ENCODE measurements at regions not wholly inside any gene's neighbourhood (a gene's known extent, or its start where the extent isn't known, plus 50 kb on each side); places are given as distances from the start of the nearest gene placed in this dataset.
A peak's percentile ranks its signal among the peaks of the same experiment; 100 is the strongest.
"Not testable (repeated sequence)": the region's sequence is repeated elsewhere in the genome, so short reads cannot be mapped to it uniquely, and the experiment has no call there.

GRCh38 chr5:174794931-174795672 is 70.7 kb downstream of the MSX2 start:
- no TSS peak for BruUV-seq (replicated peaks)

GRCh38 chr5:174793684-174794328 is 69.4 kb downstream of the MSX2 start:
- ChIA-PET POLR2A (ENCODE audit: low non-redundant PET) (interaction anchor here (0.6 kb wide), 1 partner anchor 444 kb away, joined by 3 read pairs; no protein-coding TSS in a partner anchor), CTCF (interaction anchor here (0.6 to 2.1 kb wide), 3 partner anchors 43 to 374 kb away, joined by 3 to 18 read pairs (median 4); no protein-coding TSS in a partner anchor)
- intact Hi-C loops (cut with micrococcal nuclease; ENCODE audit: unreplicated experiment) = loop anchor here (1.0 to 10.0 kb wide), 3 partner anchors 219 to 467 kb away; no protein-coding TSS in a partner anchor
- no TSS peak for BruUV-seq (replicated peaks)
- DNase-seq (ENCODE audit: low spot score) = peak; percentile 73
- Histone ChIP-seq H3K27me3 (replicated peaks; ENCODE audit: insufficient read depth, low read depth, low read length, poor library complexity) (peaks cover 21% of the 10 kb centered on the region), H3K27ac (ENCODE audit: low read depth, low read length, poor library complexity, severe bottlenecking) (no peak overlapping the region), H3K4me1 (ENCODE audit: insufficient read depth, low read length, poor library complexity, severe bottlenecking) (no peaks in the 10 kb centered on the region), H3K4me3 (ENCODE audit: low read depth, low read length, poor library complexity, severe bottlenecking) (no peak overlapping the region), H3K9me3 (ENCODE audit: low read depth, low read length, poor library complexity, severe bottlenecking) (no peaks in the 10 kb centered on the region), H3K36me3 (ENCODE audit: insufficient read depth, low read length, poor library complexity, severe bottlenecking) (no peaks in the 10 kb centered on the region)
- peak; percentile 92 for TF ChIP-seq CTCF (conservative IDR thresholded peaks at IDR 0.05; ENCODE audit: low read depth, low read length)
- no peak for TF ChIP-seq EZH2 (IDR thresholded peaks at IDR 0.05; ENCODE audit: borderline replicate concordance, low read depth, low read length, poor library complexity, severe bottlenecking)

More at GRCh38 chr5:174794931-174795672, 70.7 kb downstream of the MSX2 start:
- no peak for TF ChIP-seq EZH2 (IDR thresholded peaks at IDR 0.05; ENCODE audit: borderline replicate concordance, low read depth, low read length, poor library complexity, severe bottlenecking)
- TF ChIP-seq CTCF (conservative IDR thresholded peaks at IDR 0.05; ENCODE audit: low read depth, low read length) = no peak
- Histone ChIP-seq H3K27me3 (replicated peaks; ENCODE audit: insufficient read depth, low read depth, low read length, poor library complexity) (peaks cover 21% of the 10 kb centered on the region), H3K36me3 (ENCODE audit: insufficient read depth, low read length, poor library complexity, severe bottlenecking) (no peaks in the 10 kb centered on the region), H3K9me3 (ENCODE audit: low read depth, low read length, poor library complexity, severe bottlenecking) (no peaks in the 10 kb centered on the region), H3K27ac (ENCODE audit: low read depth, low read length, poor library complexity, severe bottlenecking) (no peak overlapping the region), H3K4me3 (ENCODE audit: low read depth, low read length, poor library complexity, severe bottlenecking) (no peak overlapping the region), H3K4me1 (ENCODE audit: insufficient read depth, low read length, poor library complexity, severe bottlenecking) (no peaks in the 10 kb centered on the region)
- DNase-seq (ENCODE audit: low spot score) = no peak
- POLR2A ChIA-PET (ENCODE audit: low non-redundant PET) = no interaction called here
- intact Hi-C loops (cut with micrococcal nuclease; ENCODE audit: unreplicated experiment) = loop anchor here (5.0 to 10.0 kb wide), 2 partner anchors 220 to 468 kb away; no protein-coding TSS in a partner anchor
- CTCF ChIA-PET = no interaction called here

- POLR2A ChIA-PET (ENCODE audit: low non-redundant PET) = interaction anchor here (0.6 kb wide), 1 partner anchor 443 kb away, joined by 3 read pairs; no protein-coding TSS in a partner anchor
- no TSS peak for BruUV-seq (replicated peaks)
- Histone ChIP-seq H3K9me3 (ENCODE audit: low read depth, low read length, poor library complexity, severe bottlenecking) (no peaks in the 10 kb centered on the region), H3K27ac (ENCODE audit: low read depth, low read length, poor library complexity, severe bottlenecking) (no peak overlapping the region), H3K4me1 (ENCODE audit: insufficient read depth, low read length, poor library complexity, severe bottlenecking) (no peaks in the 10 kb centered on the region), H3K27me3 (replicated peaks; ENCODE audit: insufficient read depth, low read depth, low read length, poor library complexity) (peaks cover 13% of the 10 kb centered on the region), H3K36me3 (ENCODE audit: insufficient read depth, low read length, poor library complexity, severe bottlenecking) (no peaks in the 10 kb centered on the region), H3K4me3 (ENCODE audit: low read depth, low read length, poor library complexity, severe bottlenecking) (no peak overlapping the region)
- DNase-seq (ENCODE audit: low spot score) = no peak
- intact Hi-C loops (cut with micrococcal nuclease; ENCODE audit: unreplicated experiment) = loop anchor here (1.0 to 10.0 kb wide), 3 partner anchors 218 to 466 kb away; no protein-coding TSS in a partner anchor
- TF ChIP-seq CTCF (conservative IDR thresholded peaks at IDR 0.05; ENCODE audit: low read depth, low read length) (no peak), EZH2 (IDR thresholded peaks at IDR 0.05; ENCODE audit: borderline replicate concordance, low read depth, low read length, poor library complexity, severe bottlenecking) (no peak)
- CTCF ChIA-PET = interaction anchor here (0.6 to 2.1 kb wide), 3 partner anchors 42 to 373 kb away, joined by 3 to 18 read pairs (median 4); no protein-coding TSS in a partner anchor
Observed at GRCh38 chr5:174793076-174793475, 68.7 kb downstream of the MSX2 start.

GRCh38 chr5:174792265-174792664 is 67.9 kb downstream of the MSX2 start:
- DNase-seq (ENCODE audit: low spot score); POLR2A ChIA-PET (ENCODE audit: low non-redundant PET); H3K9me3 ChIP-seq (ENCODE audit: low read depth, low read length, poor library complexity, severe bottlenecking); H3K4me3 ChIP-seq (ENCODE audit: low read depth, low read length, poor library complexity, severe bottlenecking); BruUV-seq (replicated peaks); H3K27ac ChIP-seq (ENCODE audit: low read depth, low read length, poor library complexity, severe bottlenecking); H3K27me3 ChIP-seq (replicated peaks; ENCODE audit: insufficient read depth, low read depth, low read length, poor library complexity); H3K4me1 ChIP-seq (ENCODE audit: insufficient read depth, low read length, poor library complexity, severe bottlenecking); H3K36me3 ChIP-seq (ENCODE audit: insufficient read depth, low read length, poor library complexity, severe bottlenecking): not testable (repeated sequence)
- CTCF ChIA-PET = interaction anchor here (2.1 kb wide), 1 partner anchor 372 kb away, joined by 18 read pairs; no protein-coding TSS in a partner anchor
- intact Hi-C loops (cut with micrococcal nuclease; ENCODE audit: unreplicated experiment) = loop anchor here (5.0 to 10.0 kb wide), 2 partner anchors 217 to 465 kb away; no protein-coding TSS in a partner anchor

Measured in A673 (cell line).